NCI-H128 (cell line): ENCODE measurements at regions not wholly inside any gene's neighbourhood (a gene's known extent, or its start where the extent isn't known, plus 50 kb on each side); places are given as distances from the start of the nearest gene placed in this dataset.
"Not testable (repeated sequence)": the region's sequence is repeated elsewhere in the genome, so short reads cannot be mapped to it uniquely, and the experiment has no call there.

Source experiments
- DNase-seq: peaks from one replicate; lab custom pipeline; 2025; ENCODE audit not compliant: unreplicated experiment; lab: John Stamatoyannopoulos, UW

DNA sequence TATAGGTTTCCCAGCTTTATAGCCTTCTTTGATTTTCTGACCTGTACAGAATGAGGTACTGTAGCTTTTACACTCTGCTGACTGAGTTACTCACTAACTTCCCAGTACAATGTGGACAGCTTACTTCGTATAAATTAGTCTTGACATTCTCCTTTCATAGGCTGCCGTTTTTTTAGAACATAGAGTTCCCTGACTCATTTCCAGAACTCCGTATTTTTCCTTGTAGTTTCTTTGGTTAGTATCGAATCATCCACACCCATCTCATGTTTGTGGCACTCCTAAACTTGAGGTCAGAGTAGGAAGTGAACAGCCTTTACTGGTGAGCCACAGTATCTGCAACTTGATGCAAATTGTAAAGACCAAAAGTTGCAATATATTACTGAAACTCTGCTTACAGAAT is 303.9 kb downstream of the SLITRK5 start:
- no peak for DNase-seq

DNA sequence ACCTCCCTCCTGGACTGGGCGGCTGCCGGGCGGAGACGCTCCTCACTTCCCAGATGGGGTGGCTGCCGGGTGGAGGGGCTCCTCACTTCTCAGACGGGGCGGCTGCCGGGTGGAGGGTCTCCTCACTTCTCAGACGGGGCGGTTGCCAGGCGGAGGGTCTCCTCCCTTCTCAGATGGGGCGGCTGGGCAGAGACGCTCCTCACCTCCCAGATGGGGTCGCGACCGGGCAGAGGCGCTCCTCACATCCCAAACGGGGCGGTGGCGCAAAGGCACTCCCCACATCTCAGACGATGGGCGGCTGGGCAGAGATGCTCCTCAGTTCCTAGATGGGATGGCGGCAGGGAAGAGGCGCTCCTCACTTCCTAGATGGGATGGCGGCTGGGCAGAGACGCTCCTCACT is 305.5 kb downstream of the SLITRK5 start:
- DNase-seq, result not testable (repeated sequence)

GRCh38 chr13:87981416-87981815 is 310.2 kb downstream of the SLITRK5 start:
- no peak for DNase-seq

GRCh38 chr13:87982400-87982799 is 311.2 kb downstream of the SLITRK5 start:
- DNase-seq, result no peak

- no peak for DNase-seq
These were observed 315.6 kb downstream of the SLITRK5 start for GRCh38 chr13:87986639-87987250.

GRCh38 chr13:87998081-87998480 is 326.9 kb downstream of the SLITRK5 start:
- DNase-seq, result no peak

DNA sequence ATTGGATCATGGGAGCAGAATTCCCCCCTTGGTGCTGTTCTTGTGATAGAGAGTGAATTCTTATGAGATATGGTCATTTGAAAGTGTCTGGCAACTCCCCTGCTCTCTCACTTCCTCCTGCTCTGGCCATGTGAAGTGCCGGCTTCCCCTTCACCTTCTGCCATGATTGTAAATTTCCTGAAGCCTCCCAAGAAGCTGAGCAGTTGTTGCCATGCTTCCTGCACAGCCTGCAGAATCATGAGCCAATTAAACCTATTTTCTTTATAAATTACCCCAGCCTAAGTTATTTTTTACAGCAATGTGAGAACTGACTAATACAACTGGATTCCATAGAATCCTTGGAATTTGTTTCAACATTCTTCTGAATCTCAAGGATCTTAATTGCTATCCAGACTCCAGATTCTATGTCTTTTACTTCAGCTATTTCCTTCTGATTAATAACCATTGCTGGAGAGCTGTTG is 328.1 kb downstream of the SLITRK5 start:
- DNase-seq, result no peak

DNA sequence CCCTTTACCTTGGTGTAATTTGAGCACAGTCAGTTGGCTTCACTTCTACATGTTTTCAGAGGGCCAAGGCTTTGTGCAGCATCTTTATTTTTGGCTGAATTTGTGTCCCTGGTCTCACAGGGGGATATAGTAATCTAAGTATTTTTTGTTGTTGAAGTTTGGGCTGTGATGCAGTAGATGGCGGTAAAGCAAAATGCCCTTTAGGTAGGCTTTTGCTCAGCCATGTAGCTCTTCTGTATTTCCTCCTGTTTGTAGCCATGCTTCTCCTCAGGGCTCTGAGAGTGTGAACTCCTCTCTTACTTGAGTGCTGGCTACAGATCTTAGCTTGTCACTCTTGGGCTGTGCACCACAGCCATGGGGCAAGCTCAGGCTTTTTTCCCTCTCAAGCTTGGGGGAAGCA is 328.6 kb downstream of the SLITRK5 start:
- DNase-seq, result no peak

GRCh38 chr13:88000239-88000638 is 329.1 kb downstream of the SLITRK5 start:
- no peak for DNase-seq

GRCh38 chr13:88000787-88001186 is 329.6 kb downstream of the SLITRK5 start:
- DNase-seq, result no peak

- no peak for DNase-seq
These were observed 334.0 kb downstream of the SLITRK5 start for GRCh38 chr13:88005188-88005587.

- no peak for DNase-seq
These were observed 343.4 kb downstream of the SLITRK5 start for GRCh38 chr13:88014527-88014926.

DNA sequence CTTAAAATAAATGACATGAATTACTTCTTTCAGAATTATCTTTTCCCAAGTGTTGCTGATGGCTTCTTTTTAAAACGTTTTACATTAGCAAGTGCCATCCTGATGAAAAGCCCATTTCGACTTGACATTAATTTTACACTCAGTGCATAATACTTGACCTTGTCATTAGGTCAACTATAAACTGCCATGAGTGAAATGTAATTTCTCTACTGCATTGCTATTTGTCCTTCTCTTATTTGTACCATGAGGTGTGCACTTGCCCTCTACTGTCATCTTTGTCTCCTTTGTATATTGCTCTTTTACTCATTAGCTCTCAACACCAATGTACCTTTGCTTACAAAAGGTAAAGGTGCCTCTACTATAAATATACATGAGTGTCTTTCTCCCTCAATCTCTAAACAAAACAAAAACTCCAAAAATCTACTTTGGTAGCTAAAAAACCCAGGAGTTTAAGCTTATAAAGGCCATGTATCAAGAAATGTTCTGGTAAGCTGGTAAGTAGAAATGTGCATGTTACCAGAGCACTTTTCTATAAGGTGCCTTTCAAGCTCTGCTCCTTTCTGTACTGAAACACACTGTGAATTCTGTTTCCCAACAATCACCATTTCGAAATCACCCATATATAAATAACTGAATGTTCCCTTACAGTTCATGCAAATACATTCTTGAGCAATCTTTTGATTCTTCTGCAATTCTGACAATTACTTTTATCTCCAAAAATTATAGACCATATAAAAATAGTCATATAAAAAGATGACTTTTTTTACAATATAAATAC is 351.4 kb downstream of the SLITRK5 start:
- no peak for DNase-seq

DNA sequence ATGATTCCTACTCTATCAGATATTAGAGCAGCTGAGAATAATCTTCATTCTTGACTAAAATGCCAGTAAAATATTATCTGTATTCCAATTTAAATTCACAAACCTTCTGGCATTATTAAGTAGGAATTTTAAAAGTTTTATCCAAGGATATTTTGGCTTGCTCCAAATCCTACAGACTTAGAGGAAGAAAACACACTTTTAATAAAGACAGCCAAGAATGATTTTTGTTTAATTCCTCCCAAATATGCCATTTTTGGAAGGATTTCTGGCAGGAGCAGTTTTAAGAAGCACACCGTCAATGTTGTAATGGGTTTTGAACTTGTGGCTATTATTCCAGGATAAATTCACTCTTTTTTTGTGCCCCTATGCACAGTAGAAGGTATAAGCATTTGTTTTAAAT is 355.1 kb downstream of the SLITRK5 start:
- DNase-seq, result no peak

- DNase-seq, result no peak
These were observed 360.9 kb downstream of the SLITRK5 start for GRCh38 chr13:88031980-88032559.

DNA sequence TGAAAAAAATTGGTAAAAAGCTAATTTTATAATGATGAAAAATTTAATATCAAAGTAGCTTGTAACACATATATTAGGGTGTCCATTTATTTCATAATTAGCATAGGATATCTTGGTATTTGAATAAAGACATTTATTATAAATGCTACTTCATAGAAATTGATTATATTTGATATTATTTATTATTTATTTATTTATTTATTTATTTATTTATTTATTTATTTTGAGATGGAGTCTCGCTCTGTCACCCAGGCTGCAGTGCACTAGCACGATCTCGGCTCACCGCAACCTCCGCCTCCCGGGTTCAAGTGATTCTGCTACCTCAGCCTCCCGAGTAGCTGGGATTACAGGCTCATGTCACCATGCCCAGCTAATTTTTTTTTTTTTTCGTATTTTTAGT is 365.0 kb downstream of the SLITRK5 start:
- DNase-seq, result not testable (repeated sequence)

- no peak for DNase-seq
These were observed 371.3 kb downstream of the SLITRK5 start for GRCh38 chr13:88042489-88042888.

GRCh38 chr13:88051746-88052482 is 380.7 kb downstream of the SLITRK5 start:
- no peak for DNase-seq

- no peak for DNase-seq
These were observed 392.6 kb downstream of the SLITRK5 start for GRCh38 chr13:88063741-88064140.

DNA sequence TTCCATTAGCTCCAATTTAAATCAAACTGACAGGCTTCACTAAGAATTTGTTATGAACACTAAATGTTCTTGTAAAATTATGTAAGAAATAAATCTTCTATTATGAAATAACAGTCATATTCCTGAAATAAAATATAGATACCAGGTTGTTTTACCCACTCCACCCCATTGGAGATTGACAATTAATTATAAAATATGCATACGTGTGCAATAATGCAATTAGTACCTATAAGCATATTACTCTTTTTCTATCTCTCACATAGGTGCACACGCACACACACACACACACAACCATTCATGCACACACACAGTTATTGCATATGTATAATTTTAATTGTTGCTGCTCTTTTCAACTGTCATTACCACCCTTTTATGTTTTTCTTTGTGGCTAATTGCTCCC is 395.7 kb downstream of the SLITRK5 start:
- DNase-seq, result no peak

DNA sequence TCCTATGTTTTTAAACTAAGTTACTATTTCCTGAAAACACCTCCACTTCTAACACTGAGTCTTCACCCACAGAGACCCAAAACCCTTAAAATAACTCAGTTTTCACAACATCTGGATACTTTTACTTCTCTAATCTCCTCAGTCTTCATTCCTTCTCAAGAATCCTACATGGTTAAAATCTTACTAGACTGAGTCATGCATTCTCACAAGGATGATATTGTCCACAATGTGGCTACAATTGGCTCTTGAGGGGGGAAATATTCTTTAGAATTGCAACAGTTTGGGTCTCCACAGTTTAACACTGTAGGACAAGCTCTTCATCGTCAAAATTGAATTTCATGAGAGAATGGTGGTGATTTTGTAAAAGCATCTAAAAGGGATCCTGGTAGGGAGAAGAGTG is 397.1 kb downstream of the SLITRK5 start:
- no peak for DNase-seq

DNA sequence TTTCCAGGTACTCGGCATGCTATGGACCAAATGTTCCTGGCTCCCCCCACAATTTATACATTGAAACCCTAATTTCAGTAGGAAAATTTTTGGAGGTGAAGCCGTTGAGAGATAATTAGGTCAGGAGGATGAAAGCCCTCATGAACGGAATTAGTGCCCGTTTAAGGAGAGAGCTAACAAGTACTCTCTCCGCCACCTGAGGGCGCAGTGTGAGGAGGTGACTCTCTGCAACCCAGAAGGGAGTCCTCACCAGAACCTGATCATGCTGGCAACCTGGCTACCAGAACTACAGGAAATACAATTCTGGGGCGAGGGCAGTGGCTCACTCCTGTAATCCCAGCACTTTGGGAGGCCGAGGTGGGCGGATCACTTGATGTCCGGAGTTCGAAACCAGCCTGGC is 397.8 kb downstream of the SLITRK5 start:
- DNase-seq, result no peak
